Ishikawa (cell line): ENCODE measurements at regions not wholly inside any gene's neighbourhood (a gene's known extent, or its start where the extent isn't known, plus 50 kb on each side); places are given as distances from the start of the nearest gene placed in this dataset.

ENCODE experiments used
- CEBPB ChIP-seq: IDR thresholded peaks from 2 replicates; pipeline ENCODE4 v1.6.1; 2012
- CREB1 ChIP-seq: IDR thresholded peaks from 2 replicates; pipeline ENCODE4 v1.6.1; 2012; ENCODE audit warnings: low read depth
- EGR1 ChIP-seq: IDR thresholded peaks from 2 replicates; pipeline ENCODE4 v1.6.1; 2012
- EP300 ChIP-seq: IDR thresholded peaks from 2 replicates; pipeline ENCODE4 v1.6.1; 2012; ENCODE audit warnings: borderline replicate concordance
- FOXM1 ChIP-seq: IDR thresholded peaks from 2 replicates; pipeline ENCODE4 v1.6.1; 2012; ENCODE audit warnings: low read depth, borderline replicate concordance
- MAX ChIP-seq: IDR thresholded peaks from 2 replicates; pipeline ENCODE4 v1.6.1; 2012
- NFIC ChIP-seq: IDR thresholded peaks from 2 replicates; pipeline ENCODE4 v1.6.1; 2012
- RAD21 ChIP-seq: IDR thresholded peaks from 2 replicates; pipeline ENCODE4 v1.6.1; 2012; ENCODE audit warnings: low read depth
- REST ChIP-seq: IDR thresholded peaks from 2 replicates; pipeline ENCODE4 v1.6.1; 2012; ENCODE audit warnings: low read depth, mild to moderate bottlenecking
- TAF1 ChIP-seq: IDR thresholded peaks from 2 replicates; pipeline ENCODE4 v1.6.1; 2012; ENCODE audit warnings: low read depth, mild to moderate bottlenecking
- TCF12 ChIP-seq: IDR thresholded peaks from 2 replicates; pipeline ENCODE4 v1.6.1; 2012; ENCODE audit warnings: low read depth
- TEAD4 ChIP-seq: IDR thresholded peaks from 2 replicates; pipeline ENCODE4 v1.6.1; 2012
- USF1 ChIP-seq: IDR thresholded peaks from 2 replicates; pipeline ENCODE4 v1.6.1; 2012
- YY1 ChIP-seq: IDR thresholded peaks from 2 replicates; pipeline ENCODE4 v1.6.1; 2012; ENCODE audit warnings: low read depth
- ZBTB7A ChIP-seq: IDR thresholded peaks from 2 replicates; pipeline ENCODE4 v1.6.1; 2012; ENCODE audit warnings: low read depth

- TF ChIP-seq TEAD4 (no peak), YY1 (no peak), CREB1 (no peak), TCF12 (no peak), REST (no peak), ZBTB7A (no peak), CEBPB (no peak), USF1 (no peak)
Measured at GRCh38 chr1:106968644-106969043, 87.8 kb upstream of the PRMT6 start.

- no peak for TF ChIP-seq ZBTB7A
- no peak for TF ChIP-seq TCF12
- TF ChIP-seq EP300 = no peak
- no peak for TF ChIP-seq USF1
- no peak for TF ChIP-seq EGR1
- TF ChIP-seq YY1 = no peak
- TF ChIP-seq CREB1 = no peak
- TF ChIP-seq CEBPB = no peak
- no peak for TF ChIP-seq TEAD4
- no peak for TF ChIP-seq REST
- no peak for TF ChIP-seq FOXM1
- no peak for TF ChIP-seq NFIC
- no peak for TF ChIP-seq MAX
- no peak for TF ChIP-seq TAF1
Measured at GRCh38 chr1:106969731-106970130, 86.7 kb upstream of the PRMT6 start.

- no peak for TF ChIP-seq USF1
- no peak for TF ChIP-seq TCF12
- TF ChIP-seq ZBTB7A = no peak
Measured at GRCh38 chr1:106972074-106972473, 84.4 kb upstream of the PRMT6 start.

GRCh38 chr1:106975944-106976343 is 80.5 kb upstream of the PRMT6 start:
- peak; percentile 33; the same call in 1 of the 2 replicates for TF ChIP-seq RAD21
- TF ChIP-seq YY1 = no peak

GRCh38 chr1:106978477-106979322 is 77.8 kb upstream of the PRMT6 start:
- TF ChIP-seq USF1 = no peak
- no peak for TF ChIP-seq REST
- TF ChIP-seq ZBTB7A = no peak
- TF ChIP-seq TCF12 = no peak
- peak; percentile 8; the same call in 1 of the 2 replicates for TF ChIP-seq CEBPB
- TF ChIP-seq TAF1 = no peak
- TF ChIP-seq FOXM1 = no peak
- no peak for TF ChIP-seq NFIC
- TF ChIP-seq TEAD4 = no peak
